GM10248 (cell line): ENCODE measurements at regions not wholly inside any gene's neighbourhood (a gene's known extent, or its start where the extent isn't known, plus 50 kb on each side); places are given as distances from the start of the nearest gene placed in this dataset.

Source experiments
- CTCF ChIA-PET: fragments of 300-600 bp; sonication (Branson Sonifier 250); formaldehyde crosslinking; extraction: SDS; loops from one replicate; lab custom pipeline; 2021; ENCODE audit warnings: antibody characterized with exemption; lab: Yijun Ruan, JAX
- POLR2A ChIA-PET: fragments of 350-650 bp; sonication (Branson Sonifier 250); formaldehyde crosslinking; extraction: SDS; loops from one replicate; lab custom pipeline; 2020; ENCODE audit warnings: antibody characterized with exemption; lab: Yijun Ruan, JAX
- DNase-seq: peaks from one replicate; pipeline ENCODE4 v3.0.0; 2012; ENCODE audit errors: extremely low spot score
- CTCF ChIP-seq: IDR thresholded peaks from 2 replicates; pipeline ENCODE4 v1.5.1; 2012; ENCODE audit warnings: mild to moderate bottlenecking, low read depth; ENCODE audit errors: extremely low read depth, missing control alignments, control extremely low read depth

- DNase-seq, result no peak
- no peak for TF ChIP-seq CTCF
- CTCF ChIA-PET, result interaction anchor here (1.0 to 1.2 kb wide), 2 partner anchors 14 to 22 kb away, joined by 3 to 5 read pairs; no protein-coding TSS in a partner anchor
- POLR2A ChIA-PET, result no interaction called here
These were observed 643.4 kb downstream of the ACTR3B start for GRCh38 chr7:153402721-153403541.

- no peak for TF ChIP-seq CTCF
- ChIA-PET POLR2A (no interaction called here), CTCF (no interaction called here)
- DNase-seq, result no peak
These were observed 644.6 kb downstream of the ACTR3B start for GRCh38 chr7:153404124-153404523.

- POLR2A ChIA-PET, result no interaction called here
- CTCF ChIA-PET, result no interaction called here
These were observed 645.3 kb downstream of the ACTR3B start for GRCh38 chr7:153404781-153405279.

GRCh38 chr7:153405704-153406485, 646.3 kb upstream of the DPP6 start:
- no peak for DNase-seq
- CTCF ChIA-PET, result no interaction called here
- POLR2A ChIA-PET, result no interaction called here
- no peak for TF ChIP-seq CTCF

More at GRCh38 chr7:153404781-153405279, 645.3 kb downstream of the ACTR3B start:
- no peak for TF ChIP-seq CTCF
- no peak for DNase-seq

GRCh38 chr7:153406486-153406872, 645.7 kb upstream of the DPP6 start:
- DNase-seq, result no peak
- ChIA-PET POLR2A (no interaction called here), CTCF (no interaction called here)
- no peak for TF ChIP-seq CTCF

GRCh38 chr7:153407291-153408046, 644.7 kb upstream of the DPP6 start:
- TF ChIP-seq CTCF, result no peak
- ChIA-PET CTCF (no interaction called here), POLR2A (no interaction called here)
- no peak for DNase-seq
